GM21390 (cell line): ENCODE measurements at regions not wholly inside any gene's neighbourhood (a gene's known extent, or its start where the extent isn't known, plus 50 kb on each side); places are given as distances from the start of the nearest gene placed in this dataset.
A peak's percentile ranks its signal among the peaks of the same experiment; 100 is the strongest.

Source experiments
- ATAC-seq: cut with Tn5 transposase; IDR thresholded peaks from one replicate; pipeline ENCODE4 v1.9.1; 2021; ENCODE audit not compliant: unreplicated experiment

GRCh38 chr11:19410032-19410431, 169.3 kb upstream of the E2F8 start:
- peak; percentile 78 for ATAC-seq

GRCh38 chr11:19409307-19409706, 168.6 kb upstream of the E2F8 start:
- ATAC-seq = no peak

DNA sequence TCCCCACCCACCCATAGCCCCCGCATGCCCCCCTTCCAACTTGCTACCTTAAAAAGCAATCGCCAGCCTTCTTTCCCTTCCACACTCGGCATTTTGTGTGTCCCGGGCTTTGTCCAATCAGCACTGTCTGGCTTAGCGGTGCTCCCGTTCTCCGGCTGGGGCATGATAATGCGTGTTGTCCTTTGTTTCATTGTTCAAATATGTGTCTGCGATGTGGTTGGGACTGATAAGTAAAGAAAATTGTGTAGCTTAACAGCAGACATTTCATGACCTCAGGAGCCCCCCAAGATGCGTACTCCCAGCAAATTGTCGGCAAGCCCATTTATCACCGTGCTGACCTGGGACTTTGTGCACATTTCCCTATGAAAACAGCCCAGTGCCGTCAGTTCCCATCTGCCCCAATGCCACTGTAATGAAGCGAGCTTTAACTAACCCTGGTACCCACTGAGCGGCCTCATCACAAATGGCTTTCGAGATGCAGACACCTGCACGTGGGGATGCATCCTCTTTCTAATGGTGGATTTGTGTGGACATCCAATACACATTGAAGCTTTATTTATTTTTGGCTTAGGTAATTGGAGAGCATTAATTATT, 167.0 kb upstream of the E2F8 start:
- no peak for ATAC-seq

GRCh38 chr11:19405966-19406365, 165.2 kb upstream of the E2F8 start:
- ATAC-seq = no peak

DNA sequence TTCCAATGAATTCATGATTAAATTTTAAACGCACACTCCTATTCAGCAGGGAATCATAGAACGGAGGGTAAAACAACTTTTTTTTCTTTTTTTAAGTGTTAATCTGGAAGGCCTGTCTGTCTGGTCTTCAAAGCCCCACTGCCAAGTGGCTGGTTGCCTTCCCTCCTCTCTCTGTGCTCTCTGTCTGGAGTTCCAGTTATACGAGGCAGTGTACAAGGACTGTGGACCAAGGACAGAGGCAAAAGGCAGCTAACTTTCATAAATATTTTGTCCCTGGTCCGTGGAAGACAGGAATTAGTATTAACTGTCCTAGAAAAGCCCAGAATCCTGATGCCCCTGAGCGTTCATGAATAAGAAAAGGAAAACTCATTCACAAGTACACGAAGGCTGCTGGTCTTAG, 164.0 kb upstream of the E2F8 start:
- ATAC-seq = no peak

GRCh38 chr11:19403196-19403895, 162.6 kb upstream of the E2F8 start:
- ATAC-seq = no peak

- no peak for ATAC-seq
Observed at GRCh38 chr11:19400296-19400695, 159.6 kb upstream of the E2F8 start.

- ATAC-seq = no peak
Observed at GRCh38 chr11:19398772-19399527, 158.2 kb upstream of the E2F8 start.

DNA sequence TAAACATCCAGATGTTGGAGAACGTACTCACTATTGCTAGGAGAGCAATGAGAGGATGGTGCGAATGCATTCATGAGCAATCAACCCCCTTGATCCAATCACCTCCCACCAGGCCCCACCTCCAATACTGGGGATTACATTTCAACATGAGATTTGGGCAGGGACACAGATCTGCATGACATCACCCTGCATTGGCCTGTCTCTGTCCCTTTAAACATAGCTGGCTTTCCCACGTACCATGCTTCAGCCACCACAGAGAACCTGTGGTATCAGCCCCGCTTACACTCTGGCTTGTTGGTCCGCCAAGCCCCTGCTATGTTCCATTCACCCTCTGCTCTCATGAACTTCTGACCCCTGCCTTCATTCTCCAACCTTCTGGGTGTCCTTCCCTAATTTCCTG, 157.5 kb upstream of the E2F8 start:
- ATAC-seq = no peak

GRCh38 chr11:19395050-19395449, 154.3 kb upstream of the E2F8 start:
- peak; percentile 16 for ATAC-seq

DNA sequence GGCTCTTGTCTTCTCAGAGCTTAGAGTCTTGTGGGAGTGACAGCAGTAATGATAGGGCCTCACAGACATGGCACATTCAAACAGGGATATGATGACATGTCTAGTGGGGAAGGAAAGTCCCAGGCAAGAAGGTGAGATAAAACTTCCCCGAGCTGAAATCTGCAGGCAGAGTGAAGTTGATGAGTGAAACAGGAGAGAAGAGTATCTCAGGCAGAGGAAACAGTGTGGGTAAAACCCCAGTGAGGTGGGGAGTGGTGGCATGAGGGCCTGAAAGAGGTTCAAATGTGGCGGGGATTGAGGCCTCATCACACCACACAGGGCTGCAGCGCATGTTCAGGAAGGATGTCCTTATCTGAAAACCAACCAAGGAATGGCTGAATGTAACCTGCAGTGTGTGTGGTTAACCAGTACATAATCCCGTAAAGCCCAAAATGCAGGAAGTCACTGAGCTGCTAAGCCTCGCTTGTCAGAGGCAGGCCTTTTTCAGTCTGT, 153.8 kb upstream of the E2F8 start:
- ATAC-seq = peak; percentile 67

GRCh38 chr11:19393941-19394340, 153.2 kb upstream of the E2F8 start:
- ATAC-seq = no peak

DNA sequence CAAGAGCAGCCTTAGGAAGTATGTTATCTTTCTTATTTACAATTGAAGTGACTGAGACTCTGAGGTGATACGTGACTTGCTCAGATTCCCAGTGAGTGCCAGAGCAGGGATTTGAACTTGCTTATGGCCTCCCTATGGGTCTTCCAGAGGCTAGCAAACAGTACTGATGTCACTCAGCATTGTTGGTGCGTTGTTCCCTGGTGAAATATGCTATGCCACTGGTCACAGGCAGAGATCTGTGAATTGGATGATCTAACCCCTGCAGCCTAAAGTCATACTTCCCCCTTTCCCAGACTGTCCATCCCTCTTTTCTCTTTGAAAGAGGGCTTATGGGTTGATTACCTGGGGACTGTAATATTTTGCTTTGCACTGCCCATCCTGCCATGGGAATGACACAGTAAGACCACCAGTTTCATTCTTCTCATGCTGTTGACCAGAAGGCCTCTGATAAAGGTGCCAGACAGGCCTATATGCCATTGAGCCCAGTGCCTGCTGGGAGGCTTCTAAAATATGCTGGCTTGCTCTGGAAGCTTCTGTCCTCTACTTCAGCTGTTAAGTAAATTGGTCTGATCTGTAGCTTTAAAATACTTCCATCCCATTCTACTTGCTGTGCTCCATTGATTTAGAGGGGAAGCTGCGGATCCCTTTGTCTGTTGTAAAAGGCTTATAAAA, 152.2 kb upstream of the E2F8 start:
- ATAC-seq = no peak

DNA sequence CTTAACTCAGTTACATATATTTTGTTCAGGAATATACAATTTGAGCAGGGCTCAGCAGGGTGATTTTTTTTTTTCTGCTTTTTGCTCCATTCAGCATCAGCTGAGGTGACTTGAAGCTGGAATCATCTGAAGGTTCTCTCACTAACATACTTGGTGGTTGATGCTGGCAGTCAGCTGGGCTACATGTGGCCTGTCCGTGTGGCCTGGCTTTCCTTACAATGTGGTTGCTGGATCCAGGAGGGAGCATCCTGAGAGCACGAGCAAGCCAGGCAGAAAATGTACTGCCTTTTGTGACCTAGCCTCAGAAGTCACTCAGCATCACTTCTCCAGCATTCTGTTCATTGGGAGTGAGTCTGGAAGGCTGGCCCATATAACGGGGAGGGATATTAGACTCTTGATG, 151.6 kb upstream of the E2F8 start:
- ATAC-seq = no peak

DNA sequence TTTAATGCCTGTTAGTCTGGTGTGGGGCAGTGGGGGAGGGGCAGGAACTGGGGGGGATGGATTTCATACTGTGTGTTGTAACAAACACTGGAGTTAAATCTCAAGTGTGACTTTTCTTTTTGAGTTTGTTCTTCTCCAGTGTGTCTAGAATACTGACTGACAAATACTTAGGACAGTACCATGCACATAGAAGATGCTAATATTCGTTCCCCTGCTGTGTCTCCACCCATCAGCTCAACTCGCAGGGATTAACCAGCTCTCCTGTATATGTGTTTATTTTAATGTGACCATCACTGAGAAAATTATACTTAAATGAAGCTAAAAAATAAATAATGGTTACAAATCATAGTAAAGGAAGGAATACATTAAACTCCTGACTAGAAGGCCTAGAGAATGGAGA, 150.9 kb upstream of the E2F8 start:
- ATAC-seq = no peak

DNA sequence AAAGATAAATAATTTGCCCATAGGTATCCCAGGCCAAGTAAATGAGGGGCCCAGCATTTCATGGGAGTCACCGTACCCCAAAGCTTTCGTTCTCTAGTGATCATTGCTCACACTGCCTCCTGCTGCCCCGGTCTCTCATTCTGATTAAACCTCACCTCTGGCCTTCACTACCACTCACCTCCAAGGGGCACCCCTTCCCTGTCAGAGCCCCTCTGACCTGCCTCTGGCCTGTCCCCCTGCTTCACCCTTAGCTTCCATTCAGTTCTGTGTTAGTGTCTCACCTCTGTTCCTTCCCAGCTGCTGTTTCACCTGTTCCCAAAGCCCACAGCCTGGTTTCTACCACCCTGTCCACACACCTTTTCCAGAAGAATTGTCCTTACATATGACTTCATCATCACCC, 150.3 kb upstream of the E2F8 start:
- ATAC-seq = no peak

DNA sequence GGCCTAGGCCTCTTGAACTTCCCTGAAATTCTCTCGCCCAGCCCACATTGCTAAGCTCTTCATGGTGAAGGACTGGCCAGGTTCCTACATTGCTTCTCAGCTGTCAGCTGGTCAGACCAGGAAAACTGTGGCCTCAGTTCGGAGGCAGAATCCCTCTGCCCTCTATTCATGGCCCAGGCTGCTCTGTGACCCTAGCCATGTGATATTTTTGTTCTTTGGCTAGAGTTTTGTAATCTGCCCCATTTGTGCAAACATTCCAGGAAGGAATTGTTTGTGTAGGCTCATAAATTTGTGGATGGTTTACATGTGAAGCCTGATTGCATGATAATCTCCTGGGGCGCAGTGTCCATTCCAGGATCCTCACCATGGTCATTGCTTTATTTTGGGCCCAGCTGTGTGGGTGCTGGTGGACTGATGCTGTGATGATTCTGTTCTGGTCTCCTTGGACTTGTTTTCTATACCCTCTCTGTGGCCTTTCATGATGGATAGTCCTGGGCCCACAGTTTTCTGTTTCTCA, 149.1 kb upstream of the E2F8 start:
- ATAC-seq = no peak

- no peak for ATAC-seq
Observed at GRCh38 chr11:19382131-19382611, 141.4 kb upstream of the E2F8 start.

DNA sequence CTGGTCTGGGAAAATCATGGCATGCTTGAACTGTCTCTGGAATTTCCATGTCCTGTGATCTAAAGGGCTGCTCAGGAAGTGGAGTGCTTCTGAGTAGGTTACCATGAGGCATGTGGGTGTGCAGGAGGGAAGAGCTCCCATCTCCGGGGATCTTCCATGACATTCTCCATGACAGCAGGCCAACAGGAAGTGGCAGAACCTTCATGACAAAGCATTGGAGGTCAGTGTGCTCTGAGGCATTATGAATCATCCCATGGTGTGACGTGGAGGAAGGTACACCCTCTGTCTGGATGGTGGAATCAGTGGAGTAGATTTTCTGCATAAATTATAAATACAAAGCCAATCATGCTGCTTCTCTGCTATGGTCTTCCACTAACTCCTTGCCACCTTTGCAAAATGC, 139.6 kb upstream of the E2F8 start:
- ATAC-seq = no peak

DNA sequence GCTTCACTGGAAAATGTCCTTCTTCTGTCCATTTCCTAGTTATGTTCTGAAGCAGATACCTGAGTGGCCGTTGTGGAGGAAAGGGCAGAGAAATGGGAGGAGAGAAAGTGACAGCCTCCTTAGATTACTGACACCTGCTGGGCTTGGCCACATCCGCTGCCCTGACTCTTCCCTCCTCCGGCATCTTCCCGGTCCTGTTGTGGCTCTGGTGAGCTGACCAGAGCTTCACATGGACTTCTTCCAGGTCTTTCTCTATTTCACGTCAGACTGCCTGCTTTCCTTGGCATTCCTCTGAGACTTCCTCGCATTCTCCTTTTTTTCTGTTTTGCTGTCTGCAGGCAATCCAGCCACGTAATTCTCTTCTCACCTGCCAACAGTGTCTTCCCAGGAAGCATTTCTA, 138.7 kb upstream of the E2F8 start:
- no peak for ATAC-seq

DNA sequence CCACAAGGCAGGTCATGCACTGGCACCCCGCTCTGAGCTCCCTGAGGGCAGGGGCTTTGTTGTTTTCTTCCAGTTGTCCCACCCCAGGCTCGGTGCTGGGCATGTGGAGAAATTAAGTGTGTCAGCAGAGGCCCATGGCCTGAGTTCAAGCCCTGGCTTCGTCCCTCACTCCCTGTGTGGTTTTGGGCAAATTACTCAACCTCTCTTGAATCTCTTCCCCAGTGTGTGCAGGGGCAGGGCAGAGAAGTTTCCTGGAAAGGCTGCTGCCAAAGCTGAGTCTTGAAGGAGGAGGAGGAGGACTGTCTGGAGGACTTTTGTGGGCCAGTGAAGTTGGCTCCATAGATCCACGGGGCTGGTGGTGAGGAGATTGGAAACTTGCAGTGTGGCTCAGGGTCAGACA, 138.1 kb upstream of the E2F8 start:
- ATAC-seq = no peak
